HepG2 (cell line): ENCODE measurements at regions not wholly inside any gene's neighbourhood (a gene's known extent, or its start where the extent isn't known, plus 50 kb on each side); places are given as distances from the start of the nearest gene placed in this dataset.

Experiments used
- AKNA ChIP-seq: sonication (generic); formaldehyde crosslinking; IDR thresholded peaks from 2 replicates; pipeline ENCODE4 v1.4.0; 2020; ENCODE audit warnings: missing genetic modification reagents, borderline replicate concordance
- BCLAF1 ChIP-seq: fragments of 450-650 bp; IDR thresholded peaks from 2 replicates; pipeline ENCODE4 v1.6.1; 2017; ENCODE audit warnings: mild to moderate bottlenecking
- FOXC1 ChIP-seq: sonication (generic); formaldehyde crosslinking; IDR thresholded peaks from 2 replicates; pipeline ENCODE4 v1.8.0; 2022; ENCODE audit warnings: mild to moderate bottlenecking, missing genetic modification reagents, borderline replicate concordance
- HMGA1 ChIP-seq: sonication (generic); formaldehyde crosslinking; conservative IDR thresholded peaks from 2 replicates; pipeline ENCODE4 v1.4.0; 2020; ENCODE audit warnings: missing genetic modification reagents
- HMGXB4 ChIP-seq, 2 experiments: sonication (generic) in 1 of 2; formaldehyde crosslinking in 1 of 2; IDR thresholded peaks; 2 replicates each; pipeline versions ENCODE4 v1.4.0 to v1.6.1; 2018 to 2020; ENCODE audit warnings: missing genetic modification reagents in 2 of 2, borderline replicate concordance in 1 of 2, low read depth in 1 of 2, mild to moderate bottlenecking in 1 of 2, missing biosample characterization in 1 of 2
- SNAI1 ChIP-seq: sonication (generic); formaldehyde crosslinking; IDR thresholded peaks from 2 replicates; pipeline ENCODE4 v1.5.0; 2020; ENCODE audit warnings: mild to moderate bottlenecking, missing genetic modification reagents, borderline replicate concordance
- TOPORS ChIP-seq: sonication (generic); formaldehyde crosslinking; IDR thresholded peaks from 2 replicates; pipeline ENCODE4 v1.8.0; 2023; ENCODE audit warnings: mild to moderate bottlenecking, missing genetic modification reagents
- ZBTB46 ChIP-seq: sonication (generic); formaldehyde crosslinking; IDR thresholded peaks from 2 replicates; pipeline ENCODE4 v1.4.0; 2020; ENCODE audit warnings: mild to moderate bottlenecking, missing genetic modification reagents, borderline replicate concordance
- ZNF180 ChIP-seq: sonication (generic); formaldehyde crosslinking; IDR thresholded peaks from 2 replicates; pipeline ENCODE4 v1.4.0; 2020; ENCODE audit warnings: low read depth, missing genetic modification reagents, borderline replicate concordance
- ZNF292 ChIP-seq: sonication (generic); formaldehyde crosslinking; IDR thresholded peaks from 2 replicates; pipeline ENCODE4 v1.8.1; 2022; ENCODE audit warnings: mild to moderate bottlenecking, low read depth, missing genetic modification reagents, borderline replicate concordance
- ZNF3 ChIP-seq: IDR thresholded peaks from 2 replicates; pipeline ENCODE4 v1.7.0; 2017; ENCODE audit warnings: inconsistent platforms
- ZNF773 ChIP-seq: sonication (generic); formaldehyde crosslinking; IDR thresholded peaks from 2 replicates; pipeline ENCODE4 v1.4.0; 2020; ENCODE audit warnings: missing genetic modification reagents, borderline replicate concordance
- ZNF792 ChIP-seq: IDR thresholded peaks from 2 replicates; pipeline ENCODE4 v1.6.1; 2016
- ZNF800 ChIP-seq: sonication (generic); formaldehyde crosslinking; IDR thresholded peaks from 2 replicates; pipeline ENCODE4 v1.4.0; 2020; ENCODE audit warnings: missing genetic modification reagents

GRCh38 chrX:30992381-30992904 lies 79.4 kb downstream of the FTHL17 start (continued):
- TF ChIP-seq HMGXB4 (CRISPR knock-in tag; IDR thresholded peaks at IDR 0.05; ENCODE audit: borderline replicate concordance in 1 of 2, low read depth in 1 of 2) = no peak
- TF ChIP-seq HMGA1 (CRISPR knock-in tag) = no peak
- no peak for TF ChIP-seq ZNF292 (CRISPR knock-in tag)
- TF ChIP-seq ZNF773 (CRISPR knock-in tag) = no peak
- no peak for TF ChIP-seq ZNF180 (CRISPR knock-in tag)
- TF ChIP-seq ZNF792 = peak; percentile 27; the same call in 1 of the 2 replicates
- no peak for TF ChIP-seq TOPORS (CRISPR knock-in tag)
- TF ChIP-seq AKNA (CRISPR knock-in tag) = no peak
- no peak for TF ChIP-seq ZNF800 (CRISPR knock-in tag)
- TF ChIP-seq BCLAF1 = no peak
- TF ChIP-seq ZNF3 = no peak
- no peak for TF ChIP-seq ZBTB46 (CRISPR knock-in tag)
- no peak for TF ChIP-seq FOXC1
- no peak for TF ChIP-seq SNAI1 (CRISPR knock-in tag)
